Endothelial cell of umbilical vein (primary cell): ENCODE measurements at regions not wholly inside any gene's neighbourhood (a gene's known extent, or its start where the extent isn't known, plus 50 kb on each side); places are given as distances from the start of the nearest gene placed in this dataset.

Experiments
- CTCF ChIP-seq, 2 donors: IDR thresholded peaks; 1 replicate in 1 of 2; 2 replicates in 1 of 2; pipeline ENCODE4 v1.5.1; 2011; ENCODE audit warnings: low read length in 2 of 2, mild to moderate bottlenecking in 2 of 2, moderate library complexity in 2 of 2, control low read depth in 1 of 2, inconsistent platforms in 1 of 2, low read depth in 1 of 2; ENCODE audit not compliant: insufficient read depth in 1 of 2; ENCODE audit errors: extremely low read depth in 1 of 2
- EZH2 ChIP-seq: IDR thresholded peaks from 2 replicates; pipeline ENCODE4 v1.6.1; 2012; ENCODE audit warnings: borderline replicate concordance, low read depth, mild to moderate bottlenecking, moderate library complexity, low read length, inconsistent platforms; ENCODE audit not compliant: severe bottlenecking
- POLR2A ChIP-seq: IDR thresholded peaks from 2 replicates; pipeline ENCODE4 v1.6.1; 2012; ENCODE audit warnings: low read depth, mild to moderate bottlenecking, control low read depth, low read length
- POLR2AphosphoS5 ChIP-seq: IDR thresholded peaks from 2 replicates; pipeline ENCODE4 v1.6.1; 2012; ENCODE audit warnings: low read depth, mild to moderate bottlenecking, control low read depth, low read length, moderate library complexity; ENCODE audit not compliant: insufficient read depth

DNA sequence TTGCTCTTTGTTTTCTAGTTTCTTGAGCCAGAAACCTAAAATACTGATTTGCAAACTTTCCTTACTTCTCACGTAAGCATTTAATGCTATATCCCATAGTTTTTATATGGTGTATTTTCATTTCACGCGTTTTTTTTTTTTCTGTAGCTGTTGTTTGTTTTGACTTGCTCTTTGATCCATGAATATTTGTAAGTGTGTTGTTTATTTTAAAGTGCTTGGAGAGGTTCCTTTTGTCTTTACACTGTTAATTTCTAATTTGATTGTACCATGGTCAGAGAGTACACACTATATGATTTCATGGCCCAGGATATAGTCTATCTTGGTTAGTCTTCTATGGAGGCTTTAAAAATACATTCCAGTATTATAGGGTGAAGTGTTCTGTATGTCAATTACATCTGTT lies 84.8 kb upstream of the RNF217 start:
- TF ChIP-seq POLR2A, result no peak
- no peak for TF ChIP-seq CTCF (IDR thresholded peaks at IDR 0.05; ENCODE audit: extremely low read depth in 1 of 2, insufficient read depth in 1 of 2, low read depth in 1 of 2, low read length in 2 of 2)
- TF ChIP-seq EZH2, result no peak
- no peak for TF ChIP-seq POLR2AphosphoS5
